Motor neuron (in vitro differentiated cells): ENCODE measurements at regions not wholly inside any gene's neighbourhood (a gene's known extent, or its start where the extent isn't known, plus 50 kb on each side); places are given as distances from the start of the nearest gene placed in this dataset.

ENCODE experiments used
- ATAC-seq, 8 experiments: fragments of 200-7000 bp; cut with Tn5 transposase; replicated peaks in 6 of 8; 2 replicates each; pipeline ENCODE4 v1.8.0; 2021; ENCODE audit warnings: mild to moderate bottlenecking in 8 of 8, moderate library complexity in 8 of 8
- H3K27ac ChIP-seq, 2 donors: fragments of 250-450 bp; sonication (Bioruptor Pico); 2 replicates each; pipeline ENCODE4 v1.9.0; 2021; ENCODE audit warnings: antibody characterized with exemption in 2 of 2, mild to moderate bottlenecking in 2 of 2, moderate library complexity in 1 of 2
- H3K4me1 ChIP-seq, 2 donors: fragments of 250-450 bp; sonication (Bioruptor Pico); replicated peaks in 1 of 2; 2 replicates each; pipeline ENCODE4 v1.6.1; 2021; ENCODE audit warnings: antibody characterized with exemption in 2 of 2, mild to moderate bottlenecking in 2 of 2, moderate library complexity in 1 of 2
- H3K4me3 ChIP-seq, 5 donors: fragments of 250-450 bp; sonication (Bioruptor Pico); 2 replicates each; pipeline ENCODE4 v1.9.0; 2021; ENCODE audit warnings: antibody characterized with exemption in 5 of 5, mild to moderate bottlenecking in 5 of 5, moderate library complexity in 4 of 5
- WGBS, 10 experiments: fragments of 450-650 bp; shearing (Covaris generic); methylation state at CpG; one replicate each; pipeline ENCODE4 v1.0.0; 2022; 5-methylcytosine and 5-hydroxymethylcytosine counted together
- in situ Hi-C, 9 experiments: fragments of 400-800 bp; cut with MboI; loops; one replicate each; pipeline ENCODE4 v1.15.0; 2021; ENCODE audit warnings: low sequenced_read_pairs in 9 of 9, low pct_unique_long_range_greater_than_20kb in 2 of 9; ENCODE audit not compliant: unreplicated experiment in 9 of 9

- Histone ChIP-seq H3K4me1 (peaks cover 0 to 9% of the 10 kb centered on the region in 2 donors), H3K27ac (no peak overlapping the region), H3K4me3 (no peak overlapping the region)
- in situ Hi-C loops = no loop called here
- ATAC-seq = no peak
- 20 to 80% (median 48%) methylated on average over 1 to 4 of the region's 7 CpGs; no CpG with 5 or more reads in 4 of the 10 experiments for WGBS, 10 experiments
Observed at GRCh38 chr20:23289249-23289648, 61.3 kb upstream of the NXT1 start.

GRCh38 chr20:23287354-23288190, 63.0 kb upstream of the NXT1 start:
- Histone ChIP-seq H3K4me3 (no peak overlapping the region), H3K4me1 (peaks cover 0 to 9% of the 10 kb centered on the region in 2 donors), H3K27ac (no peak overlapping the region)
- in situ Hi-C loops = no loop called here
- ATAC-seq = peak in 3 of 8 experiments; percentile 8 to 69 (median 24)
- WGBS, 10 experiments = 30 to 100% (median 65%) methylated on average over 1 to 7 of the region's 13 CpGs; no CpG with 5 or more reads in 4 of the 10 experiments

- WGBS, 10 experiments = 61 to 100% (median 87%) methylated on average over 2 to 7 of the region's 8 CpGs; no CpG with 5 or more reads in 2 of the 10 experiments
Observed at GRCh38 chr20:23286346-23286745, 64.2 kb upstream of the NXT1 start.

GRCh38 chr20:23285536-23285935, 65.1 kb upstream of the NXT1 start:
- H3K27ac ChIP-seq = no peak overlapping the region
- 75 to 100% (median 84%) methylated on average over 1 to 2 of the region's 2 CpGs; no CpG with 5 or more reads in 6 of the 10 experiments for WGBS, 10 experiments
- in situ Hi-C loops = no loop called here
- ATAC-seq = no peak
- H3K4me1 ChIP-seq = peaks cover 0 to 9% of the 10 kb centered on the region in 2 donors
- no peak overlapping the region for H3K4me3 ChIP-seq

More at GRCh38 chr20:23286346-23286745, 64.2 kb upstream of the NXT1 start:
- peaks cover 0 to 9% of the 10 kb centered on the region in 2 donors for H3K4me1 ChIP-seq
- in situ Hi-C loops = no loop called here
- ATAC-seq = no peak
- H3K4me3 ChIP-seq = no peak overlapping the region
- H3K27ac ChIP-seq = no peak overlapping the region

GRCh38 chr20:23284009-23284408, 66.6 kb upstream of the NXT1 start:
- in situ Hi-C loops = no loop called here
- no peak overlapping the region for H3K27ac ChIP-seq
- no peak overlapping the region for H3K4me3 ChIP-seq
- ATAC-seq = no peak
- 92 to 100% (median 100%) methylated on average over 1 to 2 of the region's 2 CpGs; no CpG with 5 or more reads in 7 of the 10 experiments for WGBS, 10 experiments
- peaks cover 0 to 9% of the 10 kb centered on the region in 2 donors for H3K4me1 ChIP-seq

GRCh38 chr20:23283096-23283850, 67.3 kb upstream of the NXT1 start:
- in situ Hi-C loops = no loop called here
- ATAC-seq = no peak
- Histone ChIP-seq H3K27ac (no peak overlapping the region), H3K4me1 (peaks cover 0 to 9% of the 10 kb centered on the region in 2 donors), H3K4me3 (no peak overlapping the region)
- WGBS, 10 experiments = 20 to 100% (median 90%) methylated on average over 1 to 7 of the region's 12 CpGs; no CpG with 5 or more reads in 2 of the 10 experiments

- Histone ChIP-seq H3K27ac (no peak overlapping the region), H3K4me1 (peaks cover 0 to 4% of the 10 kb centered on the region in 2 donors), H3K4me3 (no peak overlapping the region)
- in situ Hi-C loops = no loop called here
- WGBS, 10 experiments = 33 to 100% (median 92%) methylated on average over 1 to 2 of the region's 3 CpGs; no CpG with 5 or more reads in 3 of the 10 experiments
- no peak for ATAC-seq
Observed at GRCh38 chr20:23282546-23282945, 68.0 kb upstream of the NXT1 start.

- no peak for ATAC-seq
- H3K27ac ChIP-seq = no peak overlapping the region
- in situ Hi-C loops = no loop called here
- no peaks in the 10 kb centered on the region for H3K4me1 ChIP-seq
- no peak overlapping the region for H3K4me3 ChIP-seq
- WGBS, 10 experiments = 25 to 100% (median 58%) methylated on average over 1 of the region's 1 CpG; no CpG with 5 or more reads in 3 of the 10 experiments
Observed at GRCh38 chr20:23282111-23282510, 68.5 kb upstream of the NXT1 start.

GRCh38 chr20:23279836-23280235, 70.8 kb upstream of the NXT1 start:
- in situ Hi-C loops = no loop called here
- H3K4me1 ChIP-seq = no peaks in the 10 kb centered on the region
- 76 to 100% (median 86%) methylated on average over 1 to 5 of the region's 7 CpGs; no CpG with 5 or more reads in 1 of the 10 experiments for WGBS, 10 experiments

GRCh38 chr20:23278172-23278571, 72.4 kb upstream of the NXT1 start:
- no peak overlapping the region for H3K27ac ChIP-seq
- no peak overlapping the region for H3K4me3 ChIP-seq
- 43 to 100% (median 83%) methylated on average over 1 to 4 of the region's 4 CpGs for WGBS, 10 experiments
- in situ Hi-C loops = no loop called here
- H3K4me1 ChIP-seq = no peaks in the 10 kb centered on the region
- ATAC-seq = no peak

More at GRCh38 chr20:23279836-23280235, 70.8 kb upstream of the NXT1 start:
- Histone ChIP-seq H3K27ac (no peak overlapping the region), H3K4me3 (no peak overlapping the region)
- ATAC-seq = no peak

- WGBS, 10 experiments = 50 to 100% (median 86%) methylated on average over 1 to 2 of the region's 2 CpGs; no CpG with 5 or more reads in 3 of the 10 experiments
Observed at GRCh38 chr20:23277316-23277715, 73.3 kb upstream of the NXT1 start.

GRCh38 chr20:23273776-23274175, 76.8 kb upstream of the NXT1 start:
- in situ Hi-C loops = no loop called here
- Histone ChIP-seq H3K27ac (no peak overlapping the region), H3K4me3 (no peak overlapping the region), H3K4me1 (no peaks in the 10 kb centered on the region)
- ATAC-seq = no peak
- 13 to 100% (median 67%) methylated on average over 1 to 2 of the region's 3 CpGs; no CpG with 5 or more reads in 5 of the 10 experiments for WGBS, 10 experiments

More at GRCh38 chr20:23277316-23277715, 73.3 kb upstream of the NXT1 start:
- no peak for ATAC-seq
- no peak overlapping the region for H3K4me3 ChIP-seq
- in situ Hi-C loops = no loop called here
- H3K27ac ChIP-seq = no peak overlapping the region
- H3K4me1 ChIP-seq = no peaks in the 10 kb centered on the region
